ENCODE measurements at regions not wholly inside any gene's neighbourhood (a gene's known extent, or its start where the extent isn't known, plus 50 kb on each side); places are given as distances from the start of the nearest gene placed in this dataset.

GRCh38 chr2:14855751-14856150 is 223.2 kb downstream of the LRATD1 start:
- TF ChIP-seq TAF1 (conservative IDR thresholded peaks at IDR 0.05) (no peak), GABPA (IDR thresholded peaks at IDR 0.05 in 1 of 2, conservative IDR thresholded peaks at IDR 0.05 in 1 of 2) (no peak), RXRA (IDR thresholded peaks at IDR 0.05) (no peak), SP1 (IDR thresholded peaks at IDR 0.05) (no peak), NR2F2 (IDR thresholded peaks at IDR 0.05) (no peak), ZBTB33 (IDR thresholded peaks at IDR 0.05) (no peak), JUND (IDR thresholded peaks at IDR 0.05) (no peak), REST (IDR thresholded peaks at IDR 0.05) (no peak), YY1 (IDR thresholded peaks at IDR 0.05) (no peak), FOXA2 (IDR thresholded peaks at IDR 0.05) (no peak), EGR1 (IDR thresholded peaks at IDR 0.05; ENCODE audit: low read depth in 2 of 2) (no peak)
- 96% methylated on average over 2 of the region's 2 CpGs for WGBS
- peaks cover 0 to 4% (median 0%) of the 10 kb centered on the region in 4 donors for H3K9me3 ChIP-seq (ENCODE audit: control insufficient read depth in 4 of 4, low read length in 3 of 4)

GRCh38 chr2:14861181-14861580 is 228.7 kb downstream of the LRATD1 start:
- Histone ChIP-seq H3K9ac (ENCODE audit: low read depth in 1 of 2, low read length in 2 of 2) (no peak overlapping the region), H3K36me3 (ENCODE audit: control insufficient read depth in 4 of 4, insufficient read depth in 3 of 4, low read depth in 1 of 4, low read length in 3 of 4) (no peaks in the 10 kb centered on the region), H3K4me3 (ENCODE audit: low read depth in 1 of 3, low read length in 3 of 3) (no peak overlapping the region), H3K4me1 (ENCODE audit: control insufficient read depth in 4 of 4, insufficient read depth in 4 of 4, low read length in 3 of 4) (no peaks in the 10 kb centered on the region), H3K27me3 (ENCODE audit: control insufficient read depth in 4 of 4, insufficient read depth in 4 of 4, low read length in 3 of 4) (no peaks in the 10 kb centered on the region), H3K27ac (ENCODE audit: low read depth in 1 of 2, low read length in 2 of 2) (no peak overlapping the region), H3K9me3 (ENCODE audit: control insufficient read depth in 4 of 4, low read length in 3 of 4) (peaks cover 0 to 6% (median 0%) of the 10 kb centered on the region in 4 donors)
- no peak for DNase-seq (ENCODE audit: low spot score)
- TF ChIP-seq HNF4A (conservative IDR thresholded peaks at IDR 0.05) (no peak), EGR1 (IDR thresholded peaks at IDR 0.05; ENCODE audit: low read depth in 2 of 2) (no peak), ZBTB33 (IDR thresholded peaks at IDR 0.05) (no peak)
- WGBS = 61% methylated on average over 3 of the region's 3 CpGs

More at GRCh38 chr2:14855751-14856150, 223.2 kb downstream of the LRATD1 start:
- no peak for DNase-seq (ENCODE audit: low spot score)
- no peak overlapping the region for H3K27ac ChIP-seq (ENCODE audit: low read depth in 1 of 2, low read length in 2 of 2)
- no peak overlapping the region for H3K9ac ChIP-seq (ENCODE audit: low read depth in 1 of 2, low read length in 2 of 2)
- no peaks in the 10 kb centered on the region for H3K4me1 ChIP-seq (ENCODE audit: control insufficient read depth in 4 of 4, insufficient read depth in 4 of 4, low read length in 3 of 4)
- H3K27me3 ChIP-seq (ENCODE audit: control insufficient read depth in 4 of 4, insufficient read depth in 4 of 4, low read length in 3 of 4) = no peaks in the 10 kb centered on the region
- H3K4me3 ChIP-seq (ENCODE audit: low read depth in 1 of 3, low read length in 3 of 3) = no peak overlapping the region
- no peaks in the 10 kb centered on the region for H3K36me3 ChIP-seq (ENCODE audit: control insufficient read depth in 4 of 4, insufficient read depth in 3 of 4, low read depth in 1 of 4, low read length in 3 of 4)

All from liver (tissue), 7 donors.